ENCODE measurements at regions not wholly inside any gene's neighbourhood (a gene's known extent, or its start where the extent isn't known, plus 50 kb on each side); places are given as distances from the start of the nearest gene placed in this dataset.
A peak's percentile ranks its signal among the peaks of the same experiment; 100 is the strongest.

- Histone ChIP-seq H3K27me3 (no peaks in the 10 kb centered on the region), H3K36me3 (no peaks in the 10 kb centered on the region), H3K27ac (no peak overlapping the region), H3K9me3 (no peaks in the 10 kb centered on the region), H3K4me3 (peak overlapping the region in 1 of 3 donors; percentile 26), H3K4me1 (peaks cover 0 to 5% (median 0%) of the 10 kb centered on the region in 4 donors)
- ATAC-seq = peak in 2 of 4 donors; percentile 17 to 20
- WGBS (ENCODE audit: insufficient coverage, low coverage, low lambda C conversion rate, missing lambda C conversion rate) = 34% methylated on average over 16 of the region's 17 CpGs
- DNase-seq = no peak
- intact Hi-C loops (cut with DNase I) = loop anchor here (5.0 kb wide), 1 partner anchor 211 kb away; no protein-coding TSS in a partner anchor
- TF ChIP-seq CTCF (IDR thresholded peaks at IDR 0.05) (no peak), POLR2A (IDR thresholded peaks at IDR 0.05) (no peak)
These were observed 102.3 kb upstream of the ABCC4 start for GRCh38 chr13:95403349-95404140.

- ATAC-seq (peak; percentile 96 to 99 (median 98)), DNase-seq (peak; percentile 82 to 86 (median 85))
- no peaks in the 10 kb centered on the region for H3K27me3 ChIP-seq
- WGBS (ENCODE audit: insufficient coverage, low coverage, low lambda C conversion rate, missing lambda C conversion rate) = 10% methylated on average over 24 of the region's 24 CpGs
- H3K4me3 ChIP-seq = peak overlapping the region in 1 of 3 donors; percentile 26
- peaks cover 0 to 5% (median 0%) of the 10 kb centered on the region in 4 donors for H3K4me1 ChIP-seq
- TF ChIP-seq POLR2A (IDR thresholded peaks at IDR 0.05) = no peak
- TF ChIP-seq CTCF (IDR thresholded peaks at IDR 0.05) = peak; percentile 92 to 95 (median 94)
- no peak overlapping the region for H3K27ac ChIP-seq
- H3K36me3 ChIP-seq = no peaks in the 10 kb centered on the region
- intact Hi-C loops (cut with DNase I) = loop anchor here (5.0 kb wide), 1 partner anchor 212 kb away; no protein-coding TSS in a partner anchor
- no peaks in the 10 kb centered on the region for H3K9me3 ChIP-seq
These were observed 103.1 kb upstream of the ABCC4 start for GRCh38 chr13:95404141-95404882.

GRCh38 chr13:95406176-95406575 is 104.9 kb upstream of the ABCC4 start:
- no peaks in the 10 kb centered on the region for H3K9me3 ChIP-seq
- DNase-seq (no peak), ATAC-seq (no peak)
- no peak overlapping the region for H3K27ac ChIP-seq
- H3K4me1 ChIP-seq = peaks cover 0 to 5% (median 0%) of the 10 kb centered on the region in 4 donors
- TF ChIP-seq POLR2A (IDR thresholded peaks at IDR 0.05) = no peak
- TF ChIP-seq CTCF (IDR thresholded peaks at IDR 0.05) = no peak
- H3K4me3 ChIP-seq = no peak overlapping the region
- intact Hi-C loops (cut with DNase I) = no loop called here
- H3K27me3 ChIP-seq = no peaks in the 10 kb centered on the region
- WGBS (ENCODE audit: insufficient coverage, low coverage, low lambda C conversion rate, missing lambda C conversion rate) = 32% methylated on average over 3 of the region's 3 CpGs
- no peaks in the 10 kb centered on the region for H3K36me3 ChIP-seq

- H3K36me3 ChIP-seq = no peaks in the 10 kb centered on the region
- H3K4me1 ChIP-seq = no peaks in the 10 kb centered on the region
- H3K4me3 ChIP-seq = no peak overlapping the region
- H3K9me3 ChIP-seq = no peaks in the 10 kb centered on the region
- no peak for TF ChIP-seq POLR2A (IDR thresholded peaks at IDR 0.05)
- TF ChIP-seq CTCF (IDR thresholded peaks at IDR 0.05) = no peak
- no peaks in the 10 kb centered on the region for H3K27me3 ChIP-seq
- WGBS (ENCODE audit: insufficient coverage, low coverage, low lambda C conversion rate, missing lambda C conversion rate) = 56% methylated on average over 7 of the region's 7 CpGs
- DNase-seq (no peak), ATAC-seq (no peak)
- intact Hi-C loops (cut with DNase I) = no loop called here
- no peak overlapping the region for H3K27ac ChIP-seq
These were observed 110.3 kb upstream of the ABCC4 start for GRCh38 chr13:95411428-95412040.

Data from right lobe of liver (tissue), 6 donors.